ENCODE measurements at regions not wholly inside any gene's neighbourhood (a gene's known extent, or its start where the extent isn't known, plus 50 kb on each side); places are given as distances from the start of the nearest gene placed in this dataset.

GRCh38 chr20:56842056-56842455 is 212.9 kb downstream of the TFAP2C start:
- H3K36me3 ChIP-seq (ENCODE audit: insufficient read depth, low read length) = no peaks in the 10 kb centered on the region
- peaks cover 7% of the 10 kb centered on the region for H3K9me3 ChIP-seq (replicated peaks; ENCODE audit: low read length)
- H3K4me1 ChIP-seq (ENCODE audit: control insufficient read depth, insufficient read depth, low read length) = no peaks in the 10 kb centered on the region
- no peak overlapping the region for H3K4me3 ChIP-seq (ENCODE audit: low read length)
- no peaks in the 10 kb centered on the region for H3K27me3 ChIP-seq (ENCODE audit: control insufficient read depth, insufficient read depth, low read length)
- H3K9ac ChIP-seq (ENCODE audit: low read depth, low read length) = no peak overlapping the region
- no peak overlapping the region for H3K4me2 ChIP-seq (ENCODE audit: low read length)

GRCh38 chr20:56843386-56843785 is 214.3 kb downstream of the TFAP2C start:
- Histone ChIP-seq H3K27me3 (ENCODE audit: control insufficient read depth, insufficient read depth, low read length) (no peaks in the 10 kb centered on the region), H3K36me3 (ENCODE audit: insufficient read depth, low read length) (no peaks in the 10 kb centered on the region), H3K4me3 (ENCODE audit: low read length) (no peak overlapping the region), H3K9me3 (replicated peaks; ENCODE audit: low read length) (peaks cover 6% of the 10 kb centered on the region), H3K4me1 (ENCODE audit: control insufficient read depth, insufficient read depth, low read length) (no peaks in the 10 kb centered on the region), H3K9ac (ENCODE audit: low read depth, low read length) (no peak overlapping the region), H3K4me2 (ENCODE audit: low read length) (no peak overlapping the region)

- no peak overlapping the region for H3K9ac ChIP-seq (ENCODE audit: low read depth, low read length)
- H3K27me3 ChIP-seq (ENCODE audit: control insufficient read depth, insufficient read depth, low read length) = no peaks in the 10 kb centered on the region
- no peak overlapping the region for H3K4me2 ChIP-seq (ENCODE audit: low read length)
- no peak overlapping the region for H3K4me3 ChIP-seq (ENCODE audit: low read length)
- H3K36me3 ChIP-seq (ENCODE audit: insufficient read depth, low read length) = no peaks in the 10 kb centered on the region
- no peaks in the 10 kb centered on the region for H3K4me1 ChIP-seq (ENCODE audit: control insufficient read depth, insufficient read depth, low read length)
- peaks cover 1% of the 10 kb centered on the region for H3K9me3 ChIP-seq (replicated peaks; ENCODE audit: low read length)
Measured at GRCh38 chr20:56843817-56844216, 214.7 kb downstream of the TFAP2C start.

DNA sequence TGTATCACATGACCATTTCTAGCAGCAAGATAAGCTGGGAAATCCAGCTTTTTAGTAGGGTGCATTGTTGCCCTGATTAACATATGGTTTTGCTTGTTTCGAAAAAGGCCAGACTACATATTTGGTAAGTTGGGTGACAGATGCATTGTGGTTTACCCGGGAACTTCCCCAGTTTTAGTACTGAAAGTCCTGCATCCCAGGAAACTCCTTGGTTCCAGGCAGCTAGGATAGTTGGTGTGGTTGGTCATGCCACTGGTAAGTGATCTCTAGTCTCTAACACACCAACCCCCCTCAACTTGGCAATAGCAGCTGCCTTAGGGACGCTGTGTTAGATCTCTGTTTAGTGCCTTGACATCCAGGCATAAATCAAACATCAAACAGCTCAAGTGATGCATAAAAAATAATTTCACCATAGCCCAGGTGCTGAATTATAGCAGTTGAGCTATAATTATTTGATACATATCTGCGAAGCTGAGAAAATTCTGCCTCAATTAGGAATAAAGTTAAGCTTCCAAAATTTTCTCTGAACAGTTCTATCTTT is 216.5 kb downstream of the TFAP2C start:
- Histone ChIP-seq H3K4me1 (ENCODE audit: control insufficient read depth, insufficient read depth, low read length) (no peaks in the 10 kb centered on the region), H3K36me3 (ENCODE audit: insufficient read depth, low read length) (no peaks in the 10 kb centered on the region), H3K9me3 (replicated peaks; ENCODE audit: low read length) (no peaks in the 10 kb centered on the region), H3K9ac (ENCODE audit: low read depth, low read length) (no peak overlapping the region), H3K4me3 (ENCODE audit: low read length) (no peak overlapping the region), H3K4me2 (ENCODE audit: low read length) (no peak overlapping the region), H3K27me3 (ENCODE audit: control insufficient read depth, insufficient read depth, low read length) (no peaks in the 10 kb centered on the region)

GRCh38 chr20:56848561-56848960 is 219.5 kb downstream of the TFAP2C start:
- Histone ChIP-seq H3K36me3 (ENCODE audit: insufficient read depth, low read length) (no peaks in the 10 kb centered on the region), H3K27me3 (ENCODE audit: control insufficient read depth, insufficient read depth, low read length) (no peaks in the 10 kb centered on the region), H3K4me3 (ENCODE audit: low read length) (no peak overlapping the region), H3K9ac (ENCODE audit: low read depth, low read length) (no peak overlapping the region), H3K4me2 (ENCODE audit: low read length) (no peak overlapping the region), H3K9me3 (replicated peaks; ENCODE audit: low read length) (no peaks in the 10 kb centered on the region), H3K4me1 (ENCODE audit: control insufficient read depth, insufficient read depth, low read length) (no peaks in the 10 kb centered on the region)

DNA sequence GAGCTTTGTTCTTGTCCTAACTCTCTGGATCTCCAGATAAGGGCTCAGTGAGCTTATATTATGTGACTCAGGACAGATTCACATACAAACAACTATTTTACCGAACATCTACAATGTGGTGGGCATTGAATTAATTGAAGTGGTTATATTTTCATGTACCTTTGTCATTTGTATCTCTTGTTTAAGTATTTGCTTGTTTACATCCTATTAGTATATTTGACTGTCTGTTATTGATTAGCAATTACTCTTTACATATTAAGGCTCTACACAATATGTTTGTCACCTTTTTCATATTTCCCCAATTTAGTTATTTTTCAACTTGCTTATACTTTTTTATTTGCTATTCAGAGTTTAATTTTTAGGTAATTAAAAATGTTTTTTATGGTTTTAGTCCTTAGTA is 222.4 kb downstream of the TFAP2C start:
- no peaks in the 10 kb centered on the region for H3K36me3 ChIP-seq (ENCODE audit: insufficient read depth, low read length)
- H3K4me1 ChIP-seq (ENCODE audit: control insufficient read depth, insufficient read depth, low read length) = no peaks in the 10 kb centered on the region
- H3K4me3 ChIP-seq (ENCODE audit: low read length) = no peak overlapping the region
- H3K9ac ChIP-seq (ENCODE audit: low read depth, low read length) = no peak overlapping the region
- H3K9me3 ChIP-seq (replicated peaks; ENCODE audit: low read length) = no peaks in the 10 kb centered on the region
- no peak overlapping the region for H3K4me2 ChIP-seq (ENCODE audit: low read length)
- H3K27me3 ChIP-seq (ENCODE audit: control insufficient read depth, insufficient read depth, low read length) = no peaks in the 10 kb centered on the region

DNA sequence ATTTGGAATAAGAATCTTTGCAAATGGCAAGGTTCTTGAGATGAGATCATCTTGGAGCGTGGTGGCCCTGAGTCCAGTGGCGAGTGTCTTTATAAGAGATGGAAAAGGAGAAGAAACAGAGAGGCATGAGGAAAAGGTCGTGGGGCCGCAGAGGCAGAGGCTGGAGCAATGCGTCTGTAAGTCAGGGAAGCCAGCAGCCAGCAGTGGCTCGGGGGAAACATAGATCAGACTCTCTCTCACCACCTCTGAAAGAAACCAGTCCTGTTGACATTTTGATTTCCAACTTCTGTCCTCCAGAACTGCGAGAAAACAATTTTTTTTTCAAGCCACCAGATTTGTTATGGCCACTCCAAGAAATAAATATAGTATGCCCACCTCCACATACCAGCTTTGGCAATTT is 226.6 kb downstream of the TFAP2C start:
- H3K9ac ChIP-seq (ENCODE audit: low read depth, low read length) = no peak overlapping the region
- H3K4me1 ChIP-seq (ENCODE audit: control insufficient read depth, insufficient read depth, low read length) = no peaks in the 10 kb centered on the region
- no peak overlapping the region for H3K4me3 ChIP-seq (ENCODE audit: low read length)
- no peaks in the 10 kb centered on the region for H3K9me3 ChIP-seq (replicated peaks; ENCODE audit: low read length)
- no peaks in the 10 kb centered on the region for H3K36me3 ChIP-seq (ENCODE audit: insufficient read depth, low read length)
- no peak overlapping the region for H3K4me2 ChIP-seq (ENCODE audit: low read length)
- no peaks in the 10 kb centered on the region for H3K27me3 ChIP-seq (ENCODE audit: control insufficient read depth, insufficient read depth, low read length)

DNA sequence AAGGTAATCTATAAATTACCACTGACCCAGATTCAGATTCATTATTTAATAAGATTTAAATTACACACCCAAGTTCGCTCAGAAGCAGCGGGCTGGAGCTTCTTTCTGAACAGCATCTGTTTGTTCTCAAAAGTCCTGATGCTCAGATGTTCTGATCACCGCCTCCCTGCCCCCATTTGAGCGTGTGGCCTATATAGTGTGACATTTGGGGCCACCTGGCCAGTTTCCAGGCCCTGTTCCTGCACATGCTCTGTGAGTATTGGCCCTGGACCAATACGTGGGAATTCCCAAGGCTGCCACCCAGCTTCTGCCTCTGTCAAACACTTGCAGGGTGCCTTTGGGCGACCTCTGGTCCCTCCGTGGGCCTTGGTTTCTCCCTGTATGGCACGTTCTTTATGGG is 228.8 kb downstream of the TFAP2C start:
- Histone ChIP-seq H3K4me3 (ENCODE audit: low read length) (no peak overlapping the region), H3K9ac (ENCODE audit: low read depth, low read length) (no peak overlapping the region), H3K36me3 (ENCODE audit: insufficient read depth, low read length) (no peaks in the 10 kb centered on the region), H3K27me3 (ENCODE audit: control insufficient read depth, insufficient read depth, low read length) (no peaks in the 10 kb centered on the region), H3K9me3 (replicated peaks; ENCODE audit: low read length) (no peaks in the 10 kb centered on the region), H3K4me2 (ENCODE audit: low read length) (no peak overlapping the region), H3K4me1 (ENCODE audit: control insufficient read depth, insufficient read depth, low read length) (no peaks in the 10 kb centered on the region)

DNA sequence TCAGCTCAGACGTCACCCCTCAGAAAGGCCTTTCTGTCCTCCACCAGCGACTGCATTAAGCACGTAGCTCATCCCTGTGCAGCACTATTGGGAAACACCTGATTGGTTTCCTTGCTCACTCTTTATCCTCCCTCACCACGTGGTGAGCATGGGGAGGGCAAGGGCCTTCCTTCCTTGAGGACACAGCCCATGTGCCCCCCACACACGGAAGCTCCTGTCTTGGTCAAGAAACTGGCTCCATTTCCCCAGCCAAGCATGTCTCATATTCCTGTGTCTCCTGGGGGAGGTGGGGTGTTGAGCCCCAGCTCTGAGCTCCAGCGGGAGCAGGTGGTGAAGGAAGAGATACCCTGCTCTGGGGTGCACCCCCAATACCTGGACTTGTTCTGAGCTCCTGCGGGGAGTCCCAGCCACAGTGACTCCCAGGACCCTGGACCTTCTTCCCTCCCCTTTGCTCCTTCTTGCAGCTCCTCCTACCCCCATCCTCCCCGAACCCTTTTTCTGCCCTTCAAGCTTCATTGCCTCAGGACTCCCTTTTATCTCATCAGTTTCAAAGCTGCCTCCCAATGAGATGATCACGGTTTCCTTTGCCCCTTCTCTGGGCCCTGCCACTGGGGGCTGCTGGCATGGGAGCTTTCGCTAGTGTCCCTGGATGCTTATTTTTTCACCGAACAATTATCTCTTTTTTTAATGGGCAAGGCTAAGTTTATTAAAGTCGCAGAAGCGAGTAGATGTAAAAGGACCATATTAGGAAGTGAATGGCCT is 230.1 kb downstream of the TFAP2C start:
- Histone ChIP-seq H3K36me3 (ENCODE audit: insufficient read depth, low read length) (no peaks in the 10 kb centered on the region), H3K27me3 (ENCODE audit: control insufficient read depth, insufficient read depth, low read length) (no peaks in the 10 kb centered on the region), H3K4me2 (ENCODE audit: low read length) (no peak overlapping the region), H3K9ac (ENCODE audit: low read depth, low read length) (no peak overlapping the region), H3K4me3 (ENCODE audit: low read length) (no peak overlapping the region), H3K9me3 (replicated peaks; ENCODE audit: low read length) (no peaks in the 10 kb centered on the region), H3K4me1 (ENCODE audit: control insufficient read depth, insufficient read depth, low read length) (no peaks in the 10 kb centered on the region)

DNA sequence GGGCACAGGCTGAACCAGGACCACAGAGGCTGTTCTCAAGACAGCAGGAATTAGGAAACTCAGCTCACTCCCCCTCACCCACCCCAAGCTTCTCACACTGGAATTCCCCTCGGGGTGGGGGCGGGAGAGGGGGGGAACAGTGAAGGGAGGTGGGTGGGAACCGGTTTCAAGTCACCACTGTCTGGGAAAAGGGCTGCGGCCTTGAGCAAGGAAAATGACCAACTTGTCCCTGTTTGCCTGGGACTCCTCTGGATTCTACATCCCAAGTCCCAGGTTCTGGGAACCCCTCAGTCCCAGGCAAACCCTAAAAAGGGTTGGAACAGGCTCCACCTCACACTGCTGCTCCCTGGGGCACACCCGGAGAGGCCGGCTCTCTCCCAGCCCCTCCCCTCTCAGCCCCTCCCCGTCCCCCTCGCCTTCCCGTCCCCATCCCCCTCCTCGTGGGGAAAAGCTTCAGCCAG is 230.7 kb downstream of the TFAP2C start:
- Histone ChIP-seq H3K4me3 (ENCODE audit: low read length) (no peak overlapping the region), H3K9ac (ENCODE audit: low read depth, low read length) (no peak overlapping the region), H3K36me3 (ENCODE audit: insufficient read depth, low read length) (no peaks in the 10 kb centered on the region), H3K9me3 (replicated peaks; ENCODE audit: low read length) (no peaks in the 10 kb centered on the region), H3K27me3 (ENCODE audit: control insufficient read depth, insufficient read depth, low read length) (no peaks in the 10 kb centered on the region), H3K4me1 (ENCODE audit: control insufficient read depth, insufficient read depth, low read length) (no peaks in the 10 kb centered on the region), H3K4me2 (ENCODE audit: low read length) (no peak overlapping the region)

DNA sequence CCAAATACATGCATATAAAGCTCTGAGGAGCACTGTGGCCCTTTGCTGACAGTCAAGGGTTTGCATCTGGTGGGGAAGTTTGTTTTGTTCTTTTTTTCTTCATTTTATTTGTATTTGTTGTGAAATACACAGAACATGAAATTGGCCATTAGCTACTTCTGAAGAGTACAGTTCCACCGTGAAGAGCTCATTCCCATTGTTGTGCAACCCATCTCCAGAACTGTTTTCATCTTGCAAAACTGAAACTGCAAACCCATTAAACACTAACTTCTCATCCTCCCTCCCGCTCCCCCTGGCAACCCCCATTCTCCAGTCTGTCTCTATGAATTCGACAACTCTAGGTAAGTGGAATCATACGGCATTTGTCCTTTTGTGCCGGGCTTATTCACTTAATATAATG is 231.3 kb downstream of the TFAP2C start:
- Histone ChIP-seq H3K9ac (ENCODE audit: low read depth, low read length) (no peak overlapping the region), H3K4me3 (ENCODE audit: low read length) (no peak overlapping the region), H3K9me3 (replicated peaks; ENCODE audit: low read length) (no peaks in the 10 kb centered on the region), H3K4me1 (ENCODE audit: control insufficient read depth, insufficient read depth, low read length) (no peaks in the 10 kb centered on the region), H3K4me2 (ENCODE audit: low read length) (no peak overlapping the region), H3K27me3 (ENCODE audit: control insufficient read depth, insufficient read depth, low read length) (no peaks in the 10 kb centered on the region), H3K36me3 (ENCODE audit: insufficient read depth, low read length) (no peaks in the 10 kb centered on the region)

DNA sequence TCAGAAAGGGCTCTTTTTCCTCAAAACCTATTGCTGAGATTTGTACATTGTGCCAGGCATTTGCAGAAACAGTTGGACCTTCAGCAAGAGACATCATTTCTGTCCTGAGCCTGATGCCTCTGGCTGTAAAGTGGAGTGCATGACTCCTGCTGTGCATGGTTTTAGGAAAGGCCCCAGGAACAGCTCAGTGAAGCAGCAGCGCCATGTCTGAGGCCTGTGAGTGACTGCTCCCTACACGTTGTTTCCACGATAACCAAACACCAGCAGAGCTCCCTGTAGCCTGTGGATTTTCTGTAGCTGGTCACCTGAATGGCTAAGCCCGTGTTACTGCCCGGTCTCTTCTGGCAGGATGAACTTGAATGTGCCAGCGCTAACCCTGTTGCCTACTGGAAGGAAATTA is 232.5 kb downstream of the TFAP2C start:
- H3K4me2 ChIP-seq (ENCODE audit: low read length) = no peak overlapping the region
- no peaks in the 10 kb centered on the region for H3K27me3 ChIP-seq (ENCODE audit: control insufficient read depth, insufficient read depth, low read length)
- no peaks in the 10 kb centered on the region for H3K9me3 ChIP-seq (replicated peaks; ENCODE audit: low read length)

More for the DNA sequence above, 232.5 kb downstream of the TFAP2C start:
- Histone ChIP-seq H3K9ac (ENCODE audit: low read depth, low read length) (no peak overlapping the region), H3K4me3 (ENCODE audit: low read length) (no peak overlapping the region), H3K36me3 (ENCODE audit: insufficient read depth, low read length) (no peaks in the 10 kb centered on the region), H3K4me1 (ENCODE audit: control insufficient read depth, insufficient read depth, low read length) (no peaks in the 10 kb centered on the region)

Measured in skeletal muscle satellite cell (primary cell).